Fibroblast of skin of right quadriceps (primary cell): ENCODE measurements at regions not wholly inside any gene's neighbourhood (a gene's known extent, or its start where the extent isn't known, plus 50 kb on each side); places are given as distances from the start of the nearest gene placed in this dataset.
"Not testable (repeated sequence)": the region's sequence is repeated elsewhere in the genome, so short reads cannot be mapped to it uniquely, and the experiment has no call there.

Experiments
- DNase-seq: peaks from one replicate; pipeline ENCODE4 v3.0.0-alpha.2; 2013

DNA sequence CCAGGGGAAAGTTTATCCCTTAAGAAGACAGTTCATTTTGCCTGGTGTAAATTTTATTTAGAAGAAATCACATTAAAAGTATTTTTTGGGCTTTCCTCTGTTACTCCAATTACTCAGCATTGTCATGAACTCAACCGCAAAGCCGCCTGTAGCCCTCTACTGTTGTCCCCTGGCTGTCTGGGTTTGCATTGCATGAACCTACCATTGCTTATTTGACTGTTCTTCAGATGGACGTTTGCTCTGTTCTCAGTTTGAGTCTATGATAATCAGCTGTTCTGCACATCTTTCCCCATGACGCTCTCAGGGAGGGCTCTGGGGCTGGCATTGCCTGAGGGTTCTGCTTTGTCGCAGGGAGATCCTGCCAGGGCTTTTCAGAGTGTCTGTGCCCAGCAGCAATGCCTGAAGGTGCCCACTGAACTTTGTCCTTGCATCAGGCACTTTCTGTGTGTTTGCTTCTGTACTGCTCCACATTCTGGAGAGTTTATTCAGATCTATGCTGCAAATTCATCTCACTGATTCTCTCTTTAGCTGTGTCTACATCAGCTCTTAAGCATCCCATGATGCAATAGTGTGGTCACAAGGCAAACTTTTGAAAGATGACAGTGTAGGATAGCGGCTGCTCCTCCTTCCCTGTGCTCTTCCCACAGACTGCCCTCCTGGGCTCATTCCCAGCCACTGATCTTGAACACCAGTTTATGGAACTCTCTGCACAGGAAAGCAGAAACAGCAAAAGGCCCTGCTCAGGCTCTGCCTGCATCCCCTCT, 370.8 kb downstream of the TMEM121 start:
- DNase-seq: not testable (repeated sequence)

GRCh38 chr14:105897725-105898113, 371.3 kb downstream of the TMEM121 start:
- no peak for DNase-seq

DNA sequence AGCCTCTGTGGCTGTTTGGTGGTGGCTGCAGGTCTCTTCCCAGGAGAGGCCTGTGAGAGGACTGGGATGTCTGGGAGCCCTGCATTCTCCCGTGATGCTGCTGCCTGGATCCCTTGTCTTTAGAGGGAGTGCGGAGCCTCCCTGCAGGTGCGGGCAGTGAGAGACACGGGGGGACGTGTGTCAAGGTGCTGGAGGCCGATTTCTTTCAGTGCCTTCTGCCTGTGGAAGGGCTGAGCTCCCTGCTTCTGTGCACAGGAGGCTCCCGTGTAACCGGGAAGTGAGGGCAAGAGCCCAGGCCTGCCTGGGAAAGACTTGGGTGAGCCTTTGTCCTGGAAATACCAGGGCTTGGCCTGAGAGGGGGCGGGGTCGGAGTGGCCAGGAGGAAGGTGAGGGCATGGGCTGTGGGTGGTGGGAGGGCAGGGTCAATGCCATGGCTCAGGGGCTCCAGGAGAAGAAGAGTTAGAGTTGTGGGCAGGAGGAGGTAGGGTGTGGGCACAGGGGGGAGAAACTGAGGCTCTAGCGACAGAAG, 372.2 kb downstream of the TMEM121 start:
- no peak for DNase-seq

GRCh38 chr14:105899071-105899641, 372.8 kb downstream of the TMEM121 start:
- DNase-seq: no peak

DNA sequence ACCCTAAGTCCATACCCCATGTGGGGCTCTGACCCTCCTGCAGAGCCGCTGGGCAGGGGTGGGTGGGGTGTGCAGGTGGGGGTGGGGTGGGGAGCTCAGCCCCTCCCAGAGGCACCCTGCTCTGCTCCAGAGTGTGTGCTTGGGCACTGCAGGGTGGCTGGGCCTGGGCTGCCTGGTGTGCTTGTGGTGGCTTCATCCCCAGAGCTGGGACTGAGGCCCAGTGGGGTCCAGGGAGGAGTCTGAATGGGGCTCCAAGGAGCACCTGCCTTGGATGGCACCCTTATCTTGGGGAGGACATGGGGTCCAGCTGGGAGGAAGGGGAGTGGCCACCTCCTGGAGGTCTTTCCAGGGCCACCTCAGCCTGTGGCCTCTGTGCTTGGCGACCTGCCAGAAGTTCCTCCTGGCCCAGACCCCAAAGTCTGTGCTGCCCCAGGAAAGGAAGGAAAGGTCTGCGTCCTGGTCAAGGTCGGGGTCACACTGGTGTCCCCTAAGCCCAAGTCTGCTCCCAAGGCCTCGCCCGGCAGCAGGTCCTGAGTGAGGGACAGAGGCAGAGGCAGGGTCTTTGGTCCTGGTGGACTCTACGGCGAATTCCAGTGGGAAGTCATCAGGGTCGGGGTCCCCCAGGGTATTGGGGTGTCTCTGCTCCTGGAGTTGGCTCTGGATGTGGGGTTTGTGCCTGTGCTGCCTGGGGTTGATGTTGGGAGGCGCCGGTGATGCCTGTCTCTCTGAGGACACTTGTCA, 373.4 kb downstream of the TMEM121 start:
- DNase-seq: no peak

GRCh38 chr14:105900398-105901160, 374.2 kb downstream of the TMEM121 start:
- DNase-seq: no peak

DNA sequence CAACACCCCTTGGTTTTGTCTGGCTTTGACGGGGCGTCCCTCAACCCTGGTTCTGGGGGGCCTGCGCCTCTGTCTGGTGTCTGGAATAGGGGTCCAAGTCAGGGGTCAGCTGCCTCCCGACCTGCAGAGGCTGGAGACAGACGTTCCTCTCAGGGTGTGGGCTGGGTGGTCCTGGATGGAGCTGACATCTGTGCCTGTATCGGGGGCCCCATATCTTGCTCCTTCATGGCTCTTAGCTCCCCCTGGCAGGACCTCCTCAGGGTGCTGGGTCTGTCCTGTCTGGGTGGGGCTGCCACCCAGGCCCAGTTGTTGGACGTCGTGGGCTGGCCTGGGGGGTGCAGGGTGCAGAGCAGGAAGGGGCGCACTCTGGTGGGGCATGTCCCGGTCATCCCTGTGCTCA, 374.8 kb downstream of the TMEM121 start:
- no peak for DNase-seq

DNA sequence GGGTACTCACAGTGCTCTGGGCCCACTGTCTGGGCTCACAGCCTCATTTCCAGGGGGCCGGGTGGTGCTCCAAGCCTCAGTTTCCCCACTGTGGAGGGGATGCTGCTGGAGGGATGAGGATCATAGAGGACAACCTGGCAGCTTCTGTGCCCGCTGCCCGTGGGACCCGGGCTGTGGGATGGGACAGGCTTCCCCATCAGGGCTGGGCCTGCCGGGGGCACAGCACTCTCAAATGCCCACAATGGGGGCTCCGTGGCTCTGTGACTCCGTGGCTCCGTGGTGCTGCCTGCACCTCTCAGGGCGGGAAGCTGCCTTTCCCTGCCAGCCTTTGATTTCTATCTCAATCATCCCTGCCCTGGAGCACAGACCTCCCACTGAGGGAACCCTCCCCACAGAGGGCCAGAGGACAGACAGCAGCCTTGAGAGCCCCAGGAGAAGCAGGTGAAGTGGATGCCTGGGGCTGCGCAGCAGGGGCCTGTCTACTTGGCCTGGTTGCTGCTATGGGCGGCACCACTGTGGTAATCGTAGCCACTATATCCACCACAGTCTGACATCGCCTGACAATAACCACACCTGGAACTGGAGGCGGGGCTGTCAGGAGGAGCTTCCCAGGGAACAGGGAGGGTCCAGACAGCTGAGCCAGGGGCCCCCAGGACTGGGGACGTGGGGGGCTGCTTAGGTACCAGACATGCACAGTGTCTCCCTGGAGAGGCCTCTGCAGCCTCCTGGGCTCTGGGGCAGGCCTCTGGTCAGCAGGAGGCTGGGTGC, 375.9 kb downstream of the TMEM121 start:
- DNase-seq: no peak

DNA sequence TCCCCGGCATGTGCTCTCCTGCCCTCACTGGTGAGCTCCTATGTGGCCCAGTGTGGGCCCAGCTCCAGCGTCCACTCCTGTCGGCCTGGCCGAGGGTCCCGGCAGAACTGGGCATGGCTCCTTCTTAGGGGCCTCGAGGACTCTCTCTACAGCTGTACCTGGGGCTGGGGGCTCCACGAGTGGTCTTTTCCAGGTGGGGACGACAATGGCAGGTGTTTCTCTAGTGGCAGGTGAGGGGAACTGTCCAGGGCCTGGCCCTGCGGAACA, 376.4 kb downstream of the TMEM121 start:
- not testable (repeated sequence) for DNase-seq

- DNase-seq: no peak
Observed at GRCh38 chr14:105903971-105904370, 377.6 kb downstream of the TMEM121 start.

- DNase-seq: no peak
Observed at GRCh38 chr14:105904379-105904778, 378.0 kb downstream of the TMEM121 start.

DNA sequence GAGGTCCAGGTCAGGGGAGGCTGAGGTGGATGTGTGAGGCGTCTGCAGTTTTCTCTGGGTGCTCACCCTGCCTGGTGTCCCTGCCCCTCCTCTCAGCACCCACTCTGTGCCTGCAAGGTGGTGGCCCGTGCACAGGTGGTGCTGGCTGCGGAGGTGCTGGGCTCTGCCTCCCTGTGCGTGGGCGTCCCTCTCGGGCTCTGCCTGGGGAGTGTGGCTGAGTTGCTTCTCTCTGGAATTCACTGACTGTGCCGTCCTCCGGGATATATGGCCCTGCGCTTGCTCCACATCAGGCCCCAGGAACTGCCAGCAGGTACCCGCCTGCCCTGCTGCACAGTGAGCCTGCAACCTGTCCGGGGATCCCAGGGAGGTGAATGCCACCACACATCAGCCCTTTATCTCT, 379.1 kb downstream of the TMEM121 start:
- DNase-seq: no peak

DNA sequence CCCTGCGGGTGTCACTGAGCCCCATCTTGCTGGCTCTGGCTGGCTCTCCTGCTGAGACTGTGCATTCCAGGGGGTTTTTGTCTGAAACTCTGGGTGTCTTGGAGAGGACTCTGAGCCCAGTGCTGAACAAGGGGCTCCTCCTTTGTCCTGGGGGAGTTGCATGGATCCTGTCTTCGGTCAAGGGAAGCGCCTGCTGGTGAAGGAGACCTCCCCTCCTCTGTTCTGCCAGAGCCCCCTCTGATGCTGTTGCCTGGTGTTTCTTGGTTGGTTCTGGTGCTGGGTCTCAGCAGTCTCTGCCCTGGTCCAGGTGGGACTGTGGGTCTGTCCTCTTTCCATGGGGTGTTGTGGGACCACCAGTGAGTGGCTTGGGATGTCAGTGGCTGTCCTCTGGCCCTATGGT, 380.9 kb downstream of the TMEM121 start:
- no peak for DNase-seq

DNA sequence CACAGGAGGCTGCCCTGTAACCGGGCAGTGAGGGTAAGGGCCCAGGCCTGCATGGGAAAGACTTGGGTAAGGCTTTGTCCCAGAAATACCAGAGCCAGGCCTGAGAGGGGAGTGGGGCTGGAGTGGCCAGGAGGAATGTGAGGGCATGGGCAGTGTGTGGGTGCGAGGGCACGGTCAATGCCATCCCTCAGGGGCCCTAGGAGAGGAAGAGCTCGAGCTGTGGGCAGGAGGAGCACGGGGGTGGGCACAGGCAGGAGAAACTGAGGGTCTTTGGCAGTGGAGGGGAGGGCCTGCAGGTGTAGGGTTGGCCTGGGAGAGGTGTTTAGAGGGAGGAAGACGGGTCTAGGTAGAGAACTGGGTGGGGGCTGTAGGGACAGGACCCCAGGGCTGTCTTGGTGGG, 381.6 kb downstream of the TMEM121 start:
- no peak for DNase-seq

DNA sequence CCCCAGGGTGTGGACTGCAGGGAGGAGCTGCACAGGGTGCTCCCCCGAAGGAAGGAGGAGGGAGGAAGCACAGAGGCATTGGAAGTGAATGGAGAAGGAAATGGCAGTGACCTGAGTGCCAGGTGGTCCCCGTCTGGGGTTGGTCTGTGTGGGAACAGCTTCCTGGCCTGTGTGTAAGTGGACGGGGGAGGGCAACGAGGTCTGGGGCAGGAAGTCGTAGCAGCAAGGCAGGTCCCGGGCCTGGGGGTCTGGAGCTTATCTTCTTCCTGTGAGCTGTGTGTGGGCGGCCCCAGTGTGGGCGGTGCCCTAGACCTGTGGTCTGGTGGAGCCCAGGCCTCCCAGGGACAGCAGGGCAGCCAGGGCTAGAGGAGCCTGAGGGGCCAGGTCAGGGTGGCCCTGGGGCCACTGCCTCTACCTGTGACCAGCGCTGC, 382.1 kb downstream of the TMEM121 start:
- DNase-seq: no peak

GRCh38 chr14:105909046-105909827, 382.9 kb downstream of the TMEM121 start:
- DNase-seq: no peak

DNA sequence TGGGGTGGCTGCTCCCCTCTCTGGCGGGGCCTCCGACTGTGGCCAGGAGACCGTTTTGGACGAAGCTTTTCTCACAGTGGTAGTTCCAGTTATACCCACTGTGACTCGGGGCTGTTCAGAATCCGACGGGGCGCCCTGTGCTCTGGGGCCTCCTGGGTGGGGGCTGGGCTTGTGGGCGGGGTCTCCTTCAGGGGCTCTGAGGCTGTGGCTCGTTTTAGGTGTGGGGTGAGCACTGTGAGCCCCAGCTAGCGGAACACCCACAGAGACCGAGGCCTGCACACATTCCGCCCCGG, 383.4 kb downstream of the TMEM121 start:
- not testable (repeated sequence) for DNase-seq

GRCh38 chr14:105910426-105910825, 384.0 kb downstream of the TMEM121 start:
- no peak for DNase-seq

DNA sequence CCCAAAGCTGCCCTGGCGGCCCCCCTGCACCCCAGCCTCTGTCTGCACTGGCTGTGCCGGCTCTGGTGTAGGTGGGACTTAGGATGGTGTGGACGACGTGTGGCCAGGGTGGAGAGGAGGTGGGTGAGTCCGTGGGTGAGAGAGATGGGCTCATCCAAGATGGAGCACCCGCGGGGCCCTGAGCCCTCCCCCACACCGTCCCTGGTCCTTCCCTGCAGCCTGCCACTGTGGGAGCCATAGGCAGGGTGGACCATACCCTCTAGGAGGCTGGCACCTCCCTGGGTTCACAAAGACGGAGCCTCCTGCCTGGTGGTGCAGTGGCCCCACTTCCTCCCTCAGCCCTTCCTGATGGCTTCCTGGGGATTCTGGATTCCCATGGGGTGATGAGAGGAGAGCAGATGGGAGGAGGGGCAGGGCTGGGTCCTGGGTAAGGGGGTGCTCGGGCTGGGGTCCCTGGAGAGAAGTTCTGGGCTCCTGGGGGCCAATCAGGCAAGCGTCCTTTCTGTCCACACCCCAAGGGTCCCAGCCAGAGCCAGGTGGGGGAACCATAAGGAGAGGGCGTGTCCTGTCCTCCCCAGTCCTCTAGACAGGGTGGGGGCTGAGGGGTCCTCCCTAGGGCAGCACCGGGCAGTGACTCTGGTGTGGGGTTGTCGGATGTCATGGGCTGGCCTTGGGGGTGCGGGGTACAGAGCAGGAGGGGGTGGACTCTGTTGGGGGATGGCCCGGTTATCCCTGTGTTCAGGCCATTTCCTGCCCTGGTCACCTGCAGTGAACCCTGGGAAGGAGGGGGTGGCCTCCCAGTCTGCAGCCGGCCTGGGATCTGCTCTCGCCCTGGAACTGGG, 384.8 kb downstream of the TMEM121 start:
- no peak for DNase-seq

- not testable (repeated sequence) for DNase-seq
Observed at GRCh38 chr14:105911848-105912292, 385.5 kb downstream of the TMEM121 start.

DNA sequence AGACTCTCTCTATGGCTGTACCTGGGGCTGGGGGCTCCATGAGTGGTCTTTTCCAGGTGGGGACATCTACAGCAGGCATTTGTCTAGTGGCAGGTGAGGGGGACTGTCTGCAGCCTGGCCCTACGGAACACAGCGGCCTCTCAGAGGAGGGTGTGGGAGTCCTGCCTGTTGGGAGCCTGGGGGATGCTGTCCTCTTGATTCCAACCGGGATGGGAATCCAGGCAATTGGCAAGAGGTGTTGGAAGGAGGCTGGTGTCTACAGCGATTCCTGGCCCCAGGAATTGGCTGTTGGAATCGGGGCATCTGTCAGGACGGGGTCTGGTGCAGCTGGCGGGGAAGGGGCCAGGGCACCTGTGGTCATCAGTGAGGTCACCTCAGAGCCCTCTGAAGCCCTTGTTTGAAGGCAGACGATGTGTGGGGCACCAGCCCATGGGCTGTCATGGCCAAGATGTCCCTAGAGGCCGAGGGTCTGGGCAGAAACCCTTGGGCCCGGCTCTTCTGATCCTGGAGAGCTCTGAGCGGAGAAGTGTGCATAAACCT, 386.3 kb downstream of the TMEM121 start:
- DNase-seq: no peak
